Left renal cortex interstitium (tissue), 4 donors: ENCODE measurements at regions not wholly inside any gene's neighbourhood (a gene's known extent, or its start where the extent isn't known, plus 50 kb on each side); places are given as distances from the start of the nearest gene placed in this dataset.

ENCODE experiments used
- DNase-seq, 4 donors: peaks; one replicate each; pipeline ENCODE4 v3.0.0-alpha.2; 2013; ENCODE audit warnings: low read depth in 4 of 4, low spot score in 2 of 4, missing footprints in 1 of 4

DNA sequence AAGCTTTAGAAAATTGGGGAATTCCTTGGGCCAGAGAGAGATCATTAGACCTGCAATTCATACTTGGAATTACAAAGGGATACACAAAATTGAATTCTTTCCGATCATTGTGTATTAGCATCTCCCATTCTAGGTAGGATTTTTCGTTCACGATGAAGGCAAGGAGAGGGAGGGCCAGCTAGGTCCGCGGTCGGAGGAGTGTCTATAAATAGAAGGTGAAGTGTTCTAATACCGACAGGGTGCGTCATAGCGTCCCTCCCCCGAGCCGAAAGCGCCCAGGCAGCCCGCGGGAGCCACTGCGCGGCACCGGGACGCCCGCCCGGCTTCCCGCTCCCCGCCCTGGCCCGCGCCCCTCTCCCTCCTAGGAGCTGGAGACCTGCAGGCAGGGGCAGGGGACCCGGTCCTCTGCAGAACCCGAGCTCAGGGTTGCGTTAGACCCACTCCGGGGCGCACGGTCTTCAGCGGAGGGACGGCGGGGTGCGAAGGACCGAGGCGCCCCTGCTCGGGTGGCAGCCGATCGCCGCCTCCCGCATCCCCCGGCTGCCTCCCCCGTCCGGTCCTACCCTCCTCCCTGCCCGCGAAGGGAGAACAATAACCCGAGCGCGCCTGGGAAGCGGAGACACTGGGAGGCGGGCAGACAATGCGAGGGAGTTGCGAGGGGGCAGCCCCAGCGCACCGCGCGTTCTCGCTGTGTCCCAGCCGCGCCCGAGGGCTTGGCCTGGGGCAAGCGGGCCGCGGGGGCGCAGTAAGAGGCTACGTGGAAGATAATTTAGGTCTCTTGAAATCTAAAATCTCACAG is 114.2 kb upstream of the SERTAD2 start:
- DNase-seq = peak; percentile 51 to 69 (median 66)

DNA sequence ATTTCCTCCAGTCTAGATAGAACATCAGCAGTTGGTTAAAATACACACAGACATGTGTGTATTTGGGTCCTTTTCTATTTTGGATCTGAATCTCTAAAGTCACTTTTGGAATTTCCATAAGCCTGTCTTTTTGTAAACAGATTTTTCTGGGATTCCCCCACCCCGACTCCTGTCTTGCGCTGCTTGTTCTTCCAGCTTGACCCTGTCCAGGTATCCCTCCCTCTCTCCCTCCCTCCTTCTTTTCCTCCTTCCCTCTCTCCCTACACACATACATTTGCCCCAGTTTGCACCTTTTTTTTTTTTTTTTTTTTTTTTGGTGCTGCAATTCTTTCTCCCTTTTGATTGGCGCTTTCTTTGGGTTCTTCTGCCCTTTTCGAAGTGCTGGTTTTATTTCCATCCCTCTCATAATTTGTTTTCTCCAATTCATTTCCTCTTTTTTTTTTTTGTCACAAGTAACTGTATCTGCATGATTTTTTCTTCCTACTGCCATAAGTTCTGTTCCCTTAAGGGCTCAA is 114.8 kb upstream of the SERTAD2 start:
- no peak for DNase-seq

DNA sequence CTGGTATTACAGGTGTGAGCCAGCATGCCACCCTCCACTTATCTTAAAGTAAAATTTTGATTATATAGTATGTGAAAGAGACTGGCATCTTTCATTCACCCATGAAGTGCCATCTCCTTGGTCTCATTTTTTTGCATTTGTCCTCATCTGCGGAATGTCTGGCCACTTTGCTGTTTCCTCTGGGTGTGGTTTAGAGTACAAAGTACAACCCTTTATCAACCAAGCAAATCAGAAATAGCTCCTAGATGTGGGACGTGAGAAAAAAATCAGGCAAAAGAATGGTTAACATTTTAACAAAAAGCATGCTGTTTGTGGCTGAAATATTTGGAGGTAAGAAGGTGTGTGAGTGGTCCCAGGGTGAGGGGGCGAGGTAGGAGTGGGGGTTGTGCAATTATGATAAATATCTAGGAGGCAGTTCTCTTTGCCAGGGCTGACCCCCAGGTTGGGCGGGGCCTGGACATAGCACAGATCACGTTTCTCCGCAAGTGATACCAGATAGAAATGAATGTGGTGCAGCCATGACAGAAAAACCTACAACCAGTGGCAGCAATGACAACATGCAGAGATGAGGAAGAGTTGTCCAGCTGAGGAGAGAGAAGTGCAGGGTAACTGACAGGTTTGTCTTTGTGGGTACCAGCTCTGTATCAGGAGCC is 115.8 kb upstream of the SERTAD2 start:
- no peak for DNase-seq

DNA sequence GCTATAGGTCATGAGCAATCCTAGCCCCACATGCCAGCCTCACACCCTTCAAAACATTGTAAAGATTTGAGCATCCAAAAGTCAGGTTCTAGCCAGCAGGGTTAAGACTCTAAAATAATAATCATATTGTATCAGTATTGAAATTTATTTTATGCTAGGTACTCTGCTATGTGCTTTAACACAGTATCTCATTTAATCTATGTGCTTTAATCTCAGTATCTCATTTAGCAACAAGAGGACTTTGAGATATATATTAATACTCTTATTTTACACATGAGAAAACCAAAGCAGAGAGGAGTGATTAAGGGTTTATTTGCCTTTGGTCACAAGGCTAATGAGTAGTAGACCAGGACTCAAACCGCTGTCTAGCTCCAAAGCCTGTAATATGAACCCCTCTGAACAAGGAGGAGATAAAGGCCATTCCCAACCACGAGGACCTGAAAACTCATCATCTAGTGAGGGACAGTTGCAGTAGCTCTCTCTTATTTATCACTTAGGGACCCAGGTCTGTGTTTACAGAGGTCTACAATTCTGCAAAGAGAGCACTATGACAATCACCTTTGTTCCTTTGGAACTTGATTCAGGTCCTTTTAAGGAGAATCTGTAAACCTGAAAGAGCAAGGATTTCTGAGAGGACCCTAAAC is 116.5 kb upstream of the SERTAD2 start:
- no peak for DNase-seq

DNA sequence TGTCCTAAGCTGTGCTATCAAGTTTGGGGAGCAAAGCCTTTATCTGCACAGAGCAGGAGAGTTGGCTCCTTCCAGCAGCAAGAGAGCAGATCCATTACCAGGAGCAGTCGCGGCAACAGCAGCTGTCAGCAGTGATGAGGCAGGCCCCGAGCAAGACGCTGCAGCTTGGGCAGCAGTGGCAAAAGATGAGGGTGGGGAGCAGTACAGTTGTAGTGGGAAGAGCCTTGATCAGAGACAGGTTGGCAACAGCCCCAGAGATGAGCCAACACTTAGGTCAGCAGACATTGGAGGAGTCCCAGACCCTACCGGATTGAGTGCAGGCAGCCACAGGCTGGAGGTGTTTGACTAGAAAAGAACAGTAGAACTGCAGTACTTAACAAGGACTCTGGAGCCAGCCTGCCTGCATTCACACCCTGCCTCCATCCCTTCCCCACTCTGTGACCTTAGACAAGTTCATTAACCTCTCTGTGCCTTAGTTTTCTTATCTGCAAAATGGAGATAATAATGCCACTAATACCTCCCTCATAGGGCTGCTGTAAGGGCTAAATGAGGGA is 117.1 kb upstream of the SERTAD2 start:
- DNase-seq = no peak

DNA sequence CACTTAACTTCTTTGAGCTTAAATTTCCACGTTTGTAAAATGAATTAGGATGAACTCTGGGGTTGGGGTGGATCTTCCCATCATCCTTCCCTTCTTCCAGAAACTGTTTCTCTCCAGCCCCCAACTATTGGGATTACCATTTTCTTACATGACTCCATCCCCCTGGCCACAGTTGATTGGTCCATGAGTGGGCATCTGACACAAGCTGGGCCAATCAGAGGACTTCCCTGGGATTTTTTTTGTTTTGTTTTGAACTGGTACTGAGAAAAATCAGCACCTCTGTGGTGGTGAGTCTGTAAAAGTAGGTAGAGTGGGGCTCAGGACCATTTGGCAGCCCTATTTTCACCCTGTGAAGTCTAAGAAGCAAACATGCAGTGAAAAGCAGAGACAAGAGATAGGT is 118.0 kb upstream of the SERTAD2 start:
- no peak for DNase-seq

DNA sequence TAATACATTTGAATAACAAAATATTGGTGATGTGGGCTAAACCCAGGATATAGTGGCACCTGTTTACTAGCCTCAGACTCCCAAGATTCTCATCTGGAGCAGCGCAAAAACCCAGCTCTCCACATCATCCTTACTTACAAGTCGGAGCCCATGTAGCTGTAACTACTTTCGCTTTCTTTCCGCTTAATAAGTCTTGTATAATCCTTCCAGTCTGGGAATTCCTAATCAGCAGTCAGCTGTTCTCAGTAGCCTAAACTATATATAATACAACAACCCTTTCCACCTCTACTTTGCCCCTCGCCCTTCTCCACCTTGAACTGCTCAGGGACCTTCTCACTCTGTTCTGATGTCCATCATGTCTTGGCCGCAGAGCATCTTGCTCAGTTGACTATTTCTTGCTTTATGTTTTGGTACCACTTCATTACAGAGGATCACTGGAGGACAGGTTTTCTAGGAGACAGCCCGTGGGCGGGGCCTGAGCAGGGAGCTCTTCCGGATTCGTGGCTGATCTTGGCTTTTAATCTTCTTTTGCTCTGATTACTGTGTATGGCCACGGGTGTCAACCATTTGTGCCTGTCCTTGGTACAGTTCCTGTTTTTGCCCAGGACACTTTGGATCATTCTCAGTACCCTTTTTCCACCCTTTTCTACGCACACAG is 119.9 kb upstream of the SERTAD2 start:
- no peak for DNase-seq

DNA sequence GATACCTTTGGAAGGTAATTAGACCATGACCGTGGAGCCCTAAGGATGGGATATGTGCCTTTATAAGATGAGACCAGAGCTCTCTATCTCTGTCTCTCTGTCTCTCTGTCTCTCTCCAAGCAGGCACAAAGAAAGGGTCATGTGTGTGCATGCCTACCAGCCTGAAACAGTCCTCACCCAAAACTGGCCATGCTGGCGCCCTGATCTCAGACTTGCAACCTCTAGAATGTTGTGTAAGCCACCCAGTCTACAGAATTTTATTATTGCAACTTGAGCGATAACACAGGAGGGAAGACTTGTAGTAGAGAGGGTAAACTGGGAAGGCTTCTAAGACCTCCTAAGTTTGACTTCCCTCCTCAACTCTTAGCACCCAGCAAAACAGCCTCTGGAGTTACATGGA is 124.1 kb upstream of the SERTAD2 start:
- DNase-seq = no peak

DNA sequence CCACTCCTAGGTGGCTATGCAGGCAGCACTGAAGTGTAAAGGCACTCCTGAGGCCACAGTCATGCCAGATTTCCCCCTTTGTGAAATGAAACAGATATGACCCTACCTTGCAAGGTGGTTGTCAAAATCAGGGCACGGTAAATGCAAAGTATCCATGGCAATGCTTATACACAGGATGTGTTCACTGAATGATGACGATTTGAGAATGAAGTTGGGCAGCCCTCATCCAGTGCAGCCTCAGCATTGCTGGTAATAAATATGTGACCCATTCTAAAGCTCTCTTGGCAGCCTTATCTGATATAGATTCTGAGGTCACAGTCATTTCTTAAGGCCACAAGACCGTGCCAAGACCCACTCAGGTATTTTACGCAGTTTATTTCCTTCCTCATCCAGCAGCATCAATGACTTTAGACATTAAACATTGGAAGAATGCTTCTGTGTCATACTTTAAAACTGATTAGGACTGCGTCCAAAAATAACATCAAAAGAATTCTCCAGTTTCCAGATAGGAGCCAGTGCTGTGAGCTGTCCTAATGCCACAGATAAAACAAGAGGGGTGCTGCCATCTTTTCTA is 125.5 kb upstream of the SERTAD2 start:
- no peak for DNase-seq

DNA sequence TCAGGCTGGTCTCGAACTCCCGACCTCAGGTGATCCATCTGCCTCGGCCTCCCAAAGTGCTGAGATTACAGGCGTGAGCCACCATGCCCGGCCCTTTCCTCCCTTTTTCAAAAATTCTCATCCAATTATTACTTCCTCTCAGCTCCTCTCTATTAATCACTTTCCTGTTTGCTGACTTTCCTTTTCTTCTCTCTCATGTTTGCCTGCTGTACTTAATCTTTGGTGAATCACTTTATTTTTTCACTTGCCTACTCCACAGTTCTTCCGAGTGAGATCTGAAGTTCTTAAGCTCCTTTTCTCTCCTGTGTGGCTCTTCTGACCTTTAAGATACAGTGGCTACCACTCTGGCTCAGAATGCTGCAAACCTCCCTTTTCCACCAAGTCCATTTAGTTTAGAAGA is 126.3 kb upstream of the SERTAD2 start:
- DNase-seq = no peak

DNA sequence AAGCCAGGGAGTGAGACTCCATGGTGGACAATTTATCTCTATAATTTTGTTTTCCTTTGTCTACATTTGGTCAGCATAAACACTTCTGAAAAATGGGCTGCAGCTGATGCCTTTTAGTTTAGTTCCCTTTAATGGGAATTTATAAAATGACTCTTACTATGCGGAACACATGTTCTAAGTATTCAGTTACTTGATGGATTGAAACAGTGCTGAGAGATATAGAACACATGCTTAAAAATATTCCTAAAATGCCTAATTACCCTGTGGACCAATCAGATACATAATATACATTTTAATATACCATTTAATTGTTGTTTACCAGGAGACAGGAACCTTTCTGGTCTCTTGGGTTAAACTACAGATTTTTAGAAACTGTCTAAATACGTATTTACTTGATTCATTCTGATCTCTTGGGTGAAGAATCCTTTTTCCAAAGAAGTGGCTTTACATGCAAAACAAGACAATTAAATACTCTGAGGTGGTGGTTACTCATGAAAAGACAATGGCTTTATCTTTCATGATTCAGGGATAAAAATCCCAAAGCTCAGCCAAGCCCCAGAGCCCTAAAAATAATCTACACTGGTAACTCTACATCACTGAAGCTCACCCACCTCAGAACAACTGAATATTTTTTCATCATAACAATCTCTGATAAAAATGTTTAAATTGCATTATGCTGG is 128.1 kb upstream of the SERTAD2 start:
- DNase-seq = no peak

DNA sequence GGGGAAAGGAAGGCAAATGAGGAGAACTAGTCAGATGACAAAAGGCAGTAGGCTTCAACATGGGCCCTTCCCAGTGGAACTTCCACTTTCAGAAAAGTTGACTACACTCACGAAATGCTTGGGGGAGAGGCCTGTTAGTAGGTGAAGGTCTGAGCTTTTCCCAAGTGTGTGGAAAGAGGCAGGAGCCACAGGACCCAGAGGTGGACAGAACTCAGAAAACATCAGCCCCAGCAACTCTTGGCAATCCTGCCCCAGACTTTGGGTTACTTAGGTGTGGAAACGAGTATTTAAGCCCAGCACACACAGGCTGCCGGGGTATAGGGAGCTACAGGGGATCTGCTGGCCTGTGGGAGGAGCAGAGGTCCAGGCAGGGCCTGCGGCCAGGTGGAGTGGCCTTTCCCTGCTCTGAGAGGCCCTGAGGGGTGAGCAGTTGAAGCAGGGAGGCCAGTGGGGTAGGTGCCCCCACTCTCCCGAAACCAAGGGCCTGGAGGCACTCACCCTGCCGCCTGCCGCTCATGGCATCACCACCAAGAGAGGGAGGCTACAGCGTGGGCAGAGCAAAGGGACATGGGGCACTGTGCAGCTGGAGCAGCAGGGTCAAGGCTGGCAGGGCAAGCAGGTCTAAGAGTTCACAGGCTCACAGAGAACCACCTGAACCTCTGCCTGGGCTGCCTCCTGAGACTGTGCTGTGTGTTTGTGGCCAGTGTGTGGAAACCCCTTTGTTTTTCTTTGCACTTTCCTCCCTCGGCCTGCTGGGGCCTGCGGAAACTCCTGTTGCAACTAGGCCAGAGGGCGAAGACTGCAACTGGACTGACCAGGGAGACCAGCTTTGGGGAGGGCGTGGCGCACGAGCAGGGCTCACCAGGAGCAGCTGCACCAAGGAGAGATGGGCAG is 130.7 kb upstream of the SERTAD2 start:
- DNase-seq = no peak

DNA sequence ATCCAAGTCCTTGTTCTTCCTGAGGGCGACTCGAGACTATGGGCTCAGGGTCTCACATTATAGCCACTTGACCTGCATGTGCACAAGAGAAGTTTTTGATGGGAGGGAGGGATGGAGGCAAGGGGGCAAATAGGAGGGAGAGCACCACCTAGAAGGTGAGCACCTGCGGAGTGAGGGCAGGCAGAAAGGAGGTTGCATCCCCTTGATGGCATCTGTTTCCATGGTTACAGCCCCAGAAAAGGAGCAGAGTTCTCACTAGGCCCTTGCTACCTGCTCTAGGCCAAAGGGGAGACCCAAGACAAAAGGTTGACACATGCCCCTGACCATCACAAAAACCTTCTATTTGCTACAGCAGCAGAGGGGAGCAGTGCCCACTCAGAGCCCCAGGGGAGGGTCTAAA is 131.5 kb upstream of the SERTAD2 start:
- DNase-seq = no peak

DNA sequence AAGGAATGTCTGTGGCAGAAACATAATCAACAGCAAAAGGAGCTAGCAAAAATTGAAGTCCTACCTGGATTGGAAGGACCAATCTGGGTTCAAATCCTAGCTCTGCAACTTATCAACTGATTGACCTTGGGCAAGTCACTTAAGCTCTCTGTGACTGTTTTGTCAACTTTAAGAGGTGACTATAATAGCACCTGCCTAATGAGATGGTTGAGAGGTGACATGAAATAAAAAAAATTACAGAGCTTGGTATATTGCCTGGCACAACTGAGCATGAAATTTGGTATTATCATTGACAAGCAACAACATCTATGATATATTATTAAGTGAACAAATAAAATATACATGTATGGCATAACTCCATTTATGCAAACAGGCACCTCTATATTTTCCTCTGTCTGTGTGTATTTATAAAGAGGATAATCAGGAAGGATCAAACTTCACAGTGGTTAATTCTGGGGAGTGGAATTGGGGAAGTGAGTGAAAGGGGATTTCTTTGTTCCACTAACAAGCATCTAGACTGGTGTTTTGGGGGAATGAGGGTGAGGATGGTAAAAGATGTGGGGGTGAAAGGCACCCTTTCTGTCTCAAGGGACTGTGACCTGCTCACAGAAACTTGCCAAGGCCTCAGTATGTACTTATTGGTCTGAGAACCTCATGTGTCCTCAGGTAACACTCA is 132.8 kb upstream of the SERTAD2 start:
- DNase-seq = no peak

DNA sequence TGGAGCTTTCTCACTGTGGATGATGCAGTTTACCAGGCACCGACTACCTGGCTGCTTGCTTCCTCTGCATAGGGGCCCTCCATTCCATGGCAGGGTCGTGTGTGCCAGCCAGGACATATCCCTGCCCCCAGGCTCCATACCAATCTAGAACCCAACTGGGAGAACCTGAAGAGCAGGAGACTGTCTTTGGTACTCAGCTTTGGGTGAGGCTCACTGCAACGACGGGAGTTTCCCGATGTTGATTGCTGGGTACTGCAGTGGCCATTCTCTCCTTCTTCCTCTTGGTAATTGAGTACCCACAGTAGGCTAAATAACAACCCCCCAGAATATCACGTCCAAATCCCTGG is 133.3 kb upstream of the SERTAD2 start:
- no peak for DNase-seq

DNA sequence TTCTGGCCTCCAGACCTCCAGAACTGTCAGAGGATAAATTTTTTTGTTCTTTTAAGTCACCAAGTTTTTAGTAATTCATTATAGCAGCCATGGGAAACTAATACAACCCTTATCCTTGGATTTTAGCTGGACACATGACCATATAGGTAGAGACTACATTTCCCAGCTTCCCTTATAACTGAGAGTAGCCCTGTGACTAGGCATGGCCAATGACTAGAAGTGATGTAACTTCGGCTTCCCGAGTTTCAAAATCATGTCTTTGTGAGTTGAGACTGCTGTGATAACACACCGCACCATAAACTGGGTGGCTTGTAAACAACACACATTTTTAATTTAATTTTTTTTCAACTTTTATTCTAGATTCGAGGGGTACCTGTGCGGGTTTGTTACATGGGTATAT is 134.0 kb upstream of the SERTAD2 start:
- no peak for DNase-seq

DNA sequence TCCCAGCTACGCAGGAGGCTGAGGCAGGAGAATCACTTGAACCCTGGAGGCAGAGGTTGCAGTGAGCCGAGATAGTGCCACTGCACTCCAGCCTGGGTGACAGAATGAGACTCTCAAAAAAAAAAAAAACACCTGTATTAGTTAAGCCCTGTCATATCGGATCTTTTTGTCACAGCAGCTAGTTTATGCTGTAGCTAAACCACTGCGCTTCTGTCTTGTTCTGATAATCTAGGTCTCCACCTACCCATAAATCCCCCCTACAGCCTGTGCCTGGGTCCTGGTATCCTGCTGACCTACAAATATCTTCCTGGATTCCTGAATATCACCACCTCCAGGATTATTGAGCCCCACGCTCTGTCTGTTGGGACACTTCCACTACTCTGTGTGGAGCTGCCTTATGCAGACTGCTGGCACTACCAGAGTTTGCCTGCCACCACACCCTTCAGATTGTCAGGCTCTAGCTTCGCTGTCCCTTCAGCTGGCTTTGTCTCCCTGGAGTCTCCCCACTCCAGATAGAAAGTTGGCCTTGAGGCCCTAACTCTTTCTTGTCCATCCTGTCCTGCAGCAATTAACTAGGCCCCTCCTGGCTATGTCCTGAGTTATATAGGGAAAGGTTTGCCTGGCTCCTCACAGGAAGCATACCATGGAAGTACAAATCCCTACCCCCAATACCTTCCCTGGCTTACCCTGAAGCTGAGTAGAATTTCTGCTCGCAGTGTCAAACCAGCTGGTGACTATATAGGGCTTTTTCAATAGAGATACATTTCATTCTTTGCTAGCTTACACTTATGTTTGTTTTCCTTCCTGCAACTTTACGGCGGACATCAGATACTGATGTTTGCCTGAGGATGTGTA is 136.0 kb upstream of the SERTAD2 start:
- DNase-seq = no peak

DNA sequence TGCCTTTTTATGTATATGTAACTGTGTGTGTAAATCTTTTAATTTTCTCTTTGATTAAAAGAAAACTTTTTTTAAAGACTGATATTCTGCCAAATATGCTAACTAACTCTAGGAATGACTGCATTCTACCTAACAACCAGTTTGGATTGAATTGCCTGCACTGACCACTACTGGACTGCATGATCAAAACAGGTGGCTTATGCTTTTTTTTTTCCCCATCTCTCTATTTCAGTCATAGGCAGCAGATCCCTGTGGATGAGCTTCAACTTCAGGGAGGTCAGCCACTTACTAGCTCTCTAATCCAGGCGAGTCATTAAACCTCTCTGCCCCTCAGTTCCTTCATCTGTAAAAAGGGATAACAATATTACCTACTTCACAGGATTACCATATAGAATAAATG is 138.6 kb upstream of the SERTAD2 start:
- DNase-seq = no peak
